Spleen (tissue), 11 donors: ENCODE measurements at regions not wholly inside any gene's neighbourhood (a gene's known extent, or its start where the extent isn't known, plus 50 kb on each side); places are given as distances from the start of the nearest gene placed in this dataset.

Experiments
- DNase-seq: peaks from one replicate; pipeline ENCODE4 v3.0.0-alpha.2; 2020
- H3K27ac ChIP-seq, 8 donors: fragments of 200-600 bp; sonication (generic) in 7 of 8; 1 replicate in 4 of 8; 2 replicates in 4 of 8; pipeline versions ENCODE4 v1.5.0 to v1.8.0; 2016 to 2021; ENCODE audit warnings: inconsistent platforms in 4 of 8, mild to moderate bottlenecking in 4 of 8, moderate library complexity in 1 of 8
- H3K27me3 ChIP-seq, 7 donors: fragments of 200-600 bp; sonication (generic) in 6 of 7; replicated peaks in 1 of 7; 1 replicate in 4 of 7; 2 replicates in 3 of 7; pipeline versions ENCODE4 v1.5.0 to v1.8.0; 2016 to 2021; ENCODE audit warnings: inconsistent platforms in 3 of 7, mild to moderate bottlenecking in 1 of 7
- H3K36me3 ChIP-seq, 6 donors: fragments of 200-600 bp; sonication (generic) in 5 of 6; 1 replicate in 4 of 6; 2 replicates in 2 of 6; pipeline versions ENCODE4 v1.5.0 to v1.8.0; 2016 to 2021; ENCODE audit warnings: inconsistent platforms in 2 of 6
- H3K4me1 ChIP-seq, 6 donors: fragments of 200-600 bp; sonication (generic) in 5 of 6; 1 replicate in 3 of 6; 2 replicates in 3 of 6; pipeline versions ENCODE4 v1.5.0 to v1.8.0; 2016 to 2021; ENCODE audit warnings: inconsistent platforms in 3 of 6
- H3K4me3 ChIP-seq, 8 donors: fragments of 200-600 bp; sonication (generic) in 7 of 8; 1 replicate in 4 of 8; 2 replicates in 4 of 8; pipeline versions ENCODE4 v1.5.0 to v1.8.0; 2016 to 2021; ENCODE audit warnings: inconsistent platforms in 4 of 8, mild to moderate bottlenecking in 4 of 8, moderate library complexity in 2 of 8
- H3K9me3 ChIP-seq, 8 donors: fragments of 200-600 bp; sonication (generic) in 7 of 8; 1 replicate in 4 of 8; 2 replicates in 4 of 8; pipeline versions ENCODE4 v1.5.0 to v1.8.0; 2016 to 2021; ENCODE audit warnings: inconsistent platforms in 4 of 8
- CTCF ChIP-seq, 11 experiments: fragments of 200-600 bp in 7 of 11; fragments of 450-650 bp in 4 of 11; sonication (generic) in 4 of 11; IDR thresholded peaks in 8 of 11; conservative IDR thresholded peaks in 3 of 11; 1 replicate in 7 of 11; 2 replicates in 4 of 11; pipeline versions ENCODE4 v1.4.0 to v1.8.0; 2016 to 2021; ENCODE audit warnings: antibody characterized with exemption in 11 of 11, inconsistent platforms in 4 of 11, mild to moderate bottlenecking in 1 of 11
- POLR2A ChIP-seq, 3 donors: fragments of 450-650 bp; IDR thresholded peaks; one replicate each; pipeline ENCODE4 v1.5.1; 2017; ENCODE audit warnings: antibody characterized with exemption in 3 of 3, mild to moderate bottlenecking in 1 of 3
- POLR2AphosphoS5 ChIP-seq, 3 donors: sonication (generic); formaldehyde crosslinking; IDR thresholded peaks; one replicate each; pipeline ENCODE4 v1.5.1; 2017; ENCODE audit warnings: antibody characterized with exemption in 3 of 3
- WGBS, 5 donors: extraction: QIAGEN DNeasy Blood & Tissue Kit in 3 of 5; methylation state at CpG; one replicate each; pipeline versions ENCODE4 v1.1.5 to v1.1.7; 2013 to 2018; 5-methylcytosine and 5-hydroxymethylcytosine counted together
- intact Hi-C: fragments of 100-400 bp; cut with DNase I; formaldehyde crosslinking; loops from one replicate; pipeline ENCODE4 v1.15.0; 2023; ENCODE audit warnings: low total_unique reads
- donor health status: healthy with polysubstance abuse.
- donor health status: DM: no; HTN: no; CAD: no; lungs with moderate emphysema.
- donor health status: DM: no; HTN: no; CAD: no.
- donor health status: Bipolar disorder and iron deficiency.
- donor health status: healthy.
- donor health status: DM: no; HTN: no; CAD: no.
- donor health status: DM: yes; HTN: yes; CAD: no.

- Histone ChIP-seq H3K27me3 (no peaks in the 10 kb centered on the region), H3K9me3 (no peaks in the 10 kb centered on the region), H3K4me1 (no peaks in the 10 kb centered on the region), H3K36me3 (no peaks in the 10 kb centered on the region), H3K27ac (no peak overlapping the region), H3K4me3 (no peak overlapping the region)
- DNase-seq: no peak
- WGBS, 5 donors: 74 to 87% (median 81%) methylated on average over 6 of the region's 6 CpGs
- no peak for TF ChIP-seq POLR2AphosphoS5 (IDR thresholded peaks at IDR 0.05)
- no peak for TF ChIP-seq POLR2A (IDR thresholded peaks at IDR 0.05)
- intact Hi-C loops: no loop called here
Observed at GRCh38 chr14:55889124-55889523, 229.1 kb upstream of the PELI2 start.

GRCh38 chr14:55891692-55892091 is 226.5 kb upstream of the PELI2 start:
- Histone ChIP-seq H3K9me3 (no peaks in the 10 kb centered on the region), H3K27me3 (no peaks in the 10 kb centered on the region), H3K4me3 (no peak overlapping the region), H3K36me3 (no peaks in the 10 kb centered on the region), H3K27ac (no peak overlapping the region), H3K4me1 (no peaks in the 10 kb centered on the region)
- 57 to 75% (median 66%) methylated on average over 6 of the region's 6 CpGs for WGBS, 5 donors
- TF ChIP-seq POLR2A (IDR thresholded peaks at IDR 0.05): no peak
- no peak for TF ChIP-seq CTCF (IDR thresholded peaks at IDR 0.05 in 8 of 11, conservative IDR thresholded peaks at IDR 0.05 in 3 of 11)
- no peak for DNase-seq
- intact Hi-C loops: no loop called here

GRCh38 chr14:55892906-55893305 is 225.3 kb upstream of the PELI2 start:
- H3K36me3 ChIP-seq: no peaks in the 10 kb centered on the region
- DNase-seq: no peak
- WGBS, 5 donors: 70 to 82% (median 75%) methylated on average over 4 of the region's 4 CpGs
- H3K4me3 ChIP-seq: no peak overlapping the region
- TF ChIP-seq POLR2AphosphoS5 (IDR thresholded peaks at IDR 0.05): no peak
- TF ChIP-seq POLR2A (IDR thresholded peaks at IDR 0.05): no peak
- TF ChIP-seq CTCF (IDR thresholded peaks at IDR 0.05 in 8 of 11, conservative IDR thresholded peaks at IDR 0.05 in 3 of 11): no peak
- H3K4me1 ChIP-seq: no peaks in the 10 kb centered on the region
- no peaks in the 10 kb centered on the region for H3K27me3 ChIP-seq
- no peak overlapping the region for H3K27ac ChIP-seq
- intact Hi-C loops: no loop called here
- H3K9me3 ChIP-seq: no peaks in the 10 kb centered on the region

- no peak for TF ChIP-seq POLR2A (IDR thresholded peaks at IDR 0.05)
- TF ChIP-seq CTCF (IDR thresholded peaks at IDR 0.05 in 8 of 11, conservative IDR thresholded peaks at IDR 0.05 in 3 of 11): no peak
- no peak for TF ChIP-seq POLR2AphosphoS5 (IDR thresholded peaks at IDR 0.05)
Observed at GRCh38 chr14:55893705-55894104, 224.5 kb upstream of the PELI2 start.

GRCh38 chr14:55897031-55897430 is 221.2 kb upstream of the PELI2 start:
- no peaks in the 10 kb centered on the region for H3K36me3 ChIP-seq
- intact Hi-C loops: no loop called here
- H3K4me3 ChIP-seq: no peak overlapping the region
- H3K4me1 ChIP-seq: no peaks in the 10 kb centered on the region
- no peaks in the 10 kb centered on the region for H3K27me3 ChIP-seq
- DNase-seq: no peak
- no peak overlapping the region for H3K27ac ChIP-seq
- WGBS, 5 donors: 67 to 81% (median 75%) methylated on average over 1 of the region's 1 CpG
- H3K9me3 ChIP-seq: no peaks in the 10 kb centered on the region
- TF ChIP-seq POLR2AphosphoS5 (IDR thresholded peaks at IDR 0.05) (no peak), CTCF (IDR thresholded peaks at IDR 0.05 in 8 of 11, conservative IDR thresholded peaks at IDR 0.05 in 3 of 11) (no peak), POLR2A (IDR thresholded peaks at IDR 0.05) (no peak)

More at GRCh38 chr14:55893705-55894104, 224.5 kb upstream of the PELI2 start:
- no peak for DNase-seq
- no peak overlapping the region for H3K27ac ChIP-seq
- H3K4me3 ChIP-seq: no peak overlapping the region
- intact Hi-C loops: no loop called here
- no peaks in the 10 kb centered on the region for H3K27me3 ChIP-seq
- no peaks in the 10 kb centered on the region for H3K4me1 ChIP-seq
- H3K9me3 ChIP-seq: no peaks in the 10 kb centered on the region
- H3K36me3 ChIP-seq: no peaks in the 10 kb centered on the region
- 83 to 90% (median 88%) methylated on average over 5 of the region's 5 CpGs for WGBS, 5 donors
